Frontal cortex (tissue), 3 donors: ENCODE measurements at regions not wholly inside any gene's neighbourhood (a gene's known extent, or its start where the extent isn't known, plus 50 kb on each side); places are given as distances from the start of the nearest gene placed in this dataset.
A peak's percentile ranks its signal among the peaks of the same experiment; 100 is the strongest.

ENCODE experiments used
- DNase-seq, 2 donors: peaks; one replicate each; pipeline ENCODE4 v3.0.0; 2012; ENCODE audit warnings: low spot score in 2 of 2
- FAIRE-seq: peaks from 2 replicates; lab custom pipeline; 2012; peaks lifted over from hg19 to GRCh38; lab: Jason Lieb, UNC
- donor health status: control.
- donor health status: control.
- donor health status: control.

- DNase-seq = no peak
- FAIRE-seq = no peak
These were observed 295.2 kb downstream of the HLX start for GRCh38 chr1:221174330-221174993.

DNA sequence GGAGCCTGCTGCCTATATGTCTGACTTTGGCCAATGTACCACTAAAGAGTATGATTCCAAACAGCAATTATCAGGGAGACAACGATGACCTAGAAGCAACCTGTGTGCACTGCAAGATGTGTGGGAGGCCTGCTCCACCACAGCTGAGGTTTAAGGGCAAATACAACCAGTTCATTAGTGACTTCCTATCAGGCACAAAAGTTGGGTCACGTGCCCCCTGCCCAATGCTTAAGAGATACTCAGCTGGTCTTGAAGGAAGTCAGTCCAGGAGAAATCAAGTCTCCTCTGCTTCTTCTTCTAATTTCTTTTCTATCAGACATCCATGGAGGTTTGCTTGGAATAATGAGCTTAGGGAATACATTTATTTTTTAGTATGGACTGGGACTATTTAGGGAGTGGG lies 296.0 kb downstream of the HLX start:
- DNase-seq (no peak), FAIRE-seq (no peak)

DNA sequence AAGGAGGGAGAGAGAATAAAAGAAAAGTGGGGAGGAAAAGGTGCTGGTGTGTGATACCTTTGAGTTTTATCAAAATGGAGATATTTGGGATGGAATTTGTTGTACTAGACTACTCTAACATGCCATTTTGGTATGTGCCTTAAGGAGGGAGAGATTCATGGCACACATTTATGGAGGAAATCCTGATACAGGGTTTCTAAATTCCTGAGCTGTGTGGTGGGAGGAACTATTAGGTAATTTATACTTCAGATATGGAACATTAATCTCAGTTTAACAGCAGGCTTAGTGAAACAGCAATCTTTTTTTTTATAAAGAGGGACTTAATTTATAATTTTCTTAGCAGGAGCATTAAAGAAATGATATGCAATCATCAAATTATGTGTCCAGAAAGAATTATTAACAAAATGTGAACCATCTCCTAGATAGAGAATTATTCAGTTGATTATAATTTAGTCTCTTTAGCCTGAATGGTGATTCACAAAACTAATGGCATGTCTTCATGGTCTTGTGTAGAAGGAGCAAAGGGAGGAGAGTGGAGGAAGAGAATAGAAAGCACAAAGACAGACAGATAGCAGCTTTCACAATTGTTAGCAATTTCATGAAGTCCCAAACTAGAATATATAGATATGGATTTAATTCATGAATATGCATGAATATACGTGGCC lies 301.6 kb downstream of the HLX start:
- FAIRE-seq (no peak), DNase-seq (no peak)

GRCh38 chr1:221182791-221183533 lies 303.7 kb downstream of the HLX start:
- DNase-seq (no peak), FAIRE-seq (no peak)

DNA sequence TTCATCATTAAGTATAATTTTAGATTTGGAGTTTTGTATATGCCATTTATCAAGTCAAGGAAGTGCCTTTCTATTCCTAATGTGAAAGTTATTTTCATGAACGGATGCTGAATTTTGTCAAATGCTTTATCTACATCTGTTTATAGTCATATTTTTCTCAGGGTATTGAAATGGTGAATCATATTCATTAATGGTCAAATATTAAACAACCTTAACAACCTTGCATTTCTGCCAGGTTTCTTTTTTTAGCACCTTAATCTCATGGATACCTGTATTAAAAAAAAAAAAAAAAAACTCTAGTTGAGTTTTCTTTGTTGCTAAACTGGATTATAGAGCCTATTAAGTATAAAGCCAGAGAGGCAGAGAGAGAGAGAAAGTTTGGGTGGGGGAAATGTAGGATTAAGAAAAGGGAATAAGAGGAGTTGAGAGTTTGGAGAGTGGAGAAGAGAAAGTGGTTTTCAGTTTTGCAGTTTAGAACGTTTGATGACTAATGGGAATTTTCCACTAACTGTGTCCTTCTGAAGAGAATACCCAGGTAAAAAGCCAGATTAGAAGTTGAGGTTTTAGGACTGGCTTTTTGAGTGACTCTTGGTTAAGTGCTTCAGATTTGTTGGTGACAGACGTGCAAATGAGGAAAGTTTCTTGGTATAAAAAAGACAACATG lies 305.0 kb downstream of the HLX start:
- FAIRE-seq = no peak
- no peak for DNase-seq

DNA sequence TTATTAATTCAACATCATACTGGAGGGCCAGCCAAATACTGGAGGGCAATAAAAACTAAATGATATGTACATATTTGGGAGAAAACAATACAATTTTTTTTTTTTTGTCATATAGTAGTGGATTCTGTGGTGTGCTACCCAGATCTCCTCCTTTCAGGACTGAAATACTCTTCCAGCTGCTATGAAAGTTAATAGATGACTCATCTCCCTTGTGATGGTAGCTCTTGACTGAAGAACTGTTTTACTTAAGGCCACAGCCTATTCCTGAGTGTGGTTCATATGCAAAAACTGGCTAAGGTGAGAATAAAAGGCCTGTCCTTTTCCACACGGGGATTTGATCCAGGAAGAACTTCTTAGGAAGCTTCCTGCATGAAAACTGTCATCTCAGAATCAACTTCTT lies 307.9 kb downstream of the HLX start:
- DNase-seq = no peak
- FAIRE-seq = no peak

GRCh38 chr1:221188458-221188857 lies 309.2 kb downstream of the HLX start:
- DNase-seq = no peak
- FAIRE-seq = no peak

DNA sequence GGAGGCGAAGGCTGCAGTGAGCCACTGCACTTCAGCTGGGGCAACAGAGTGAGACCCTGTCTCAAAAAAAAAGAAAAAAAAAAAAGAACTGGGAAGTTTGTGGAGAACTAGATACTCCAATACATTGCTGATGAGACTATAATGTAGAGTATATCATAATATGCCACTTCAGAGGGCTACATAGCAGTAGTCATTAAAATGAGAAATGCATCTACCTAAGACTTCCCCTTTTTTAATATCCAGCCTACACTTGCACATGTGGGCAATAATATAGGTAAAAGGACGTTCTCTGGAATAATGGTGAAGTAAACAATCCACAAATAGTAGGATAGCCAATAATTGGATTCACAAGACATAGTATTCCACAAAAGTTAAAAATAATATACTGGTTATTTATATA lies 311.0 kb downstream of the HLX start:
- no peak for FAIRE-seq

GRCh38 chr1:221192055-221192454 lies 312.8 kb downstream of the HLX start:
- DNase-seq = no peak
- no peak for FAIRE-seq

More for the DNA sequence above, 311.0 kb downstream of the HLX start:
- DNase-seq = no peak

GRCh38 chr1:221200464-221200863 lies 321.2 kb downstream of the HLX start:
- FAIRE-seq = no peak
- DNase-seq = no peak

- FAIRE-seq (no peak), DNase-seq (no peak)
These were observed 322.5 kb downstream of the HLX start for GRCh38 chr1:221201773-221202172.

- no peak for FAIRE-seq
These were observed 324.2 kb downstream of the HLX start for GRCh38 chr1:221203224-221204054.

GRCh38 chr1:221204055-221204833 lies 325.0 kb downstream of the HLX start:
- no peak for FAIRE-seq
- no peak for DNase-seq

More at GRCh38 chr1:221203224-221204054, 324.2 kb downstream of the HLX start:
- peak; percentile 28 to 45 for DNase-seq

DNA sequence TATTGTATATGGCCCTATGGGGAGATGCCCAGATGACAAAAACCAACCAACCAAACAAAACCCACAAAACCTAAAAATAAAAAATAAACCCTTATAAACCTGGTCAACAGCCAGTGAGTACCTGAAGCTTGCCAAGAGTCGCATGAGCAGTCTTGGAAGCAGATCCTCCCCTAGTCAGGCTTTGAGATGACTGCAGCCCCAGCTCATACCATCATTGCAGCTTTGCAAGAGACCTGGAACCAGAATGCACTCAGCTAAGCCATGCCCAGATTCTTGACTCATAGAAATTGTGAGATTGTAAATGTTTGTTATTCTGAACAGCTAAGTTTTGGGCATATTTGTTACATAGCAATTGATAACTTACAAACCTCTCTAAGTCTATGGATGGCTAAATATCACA lies 326.8 kb downstream of the HLX start:
- DNase-seq = no peak
- no peak for FAIRE-seq

GRCh38 chr1:221212926-221213325 lies 333.7 kb downstream of the HLX start:
- FAIRE-seq (no peak), DNase-seq (no peak)

DNA sequence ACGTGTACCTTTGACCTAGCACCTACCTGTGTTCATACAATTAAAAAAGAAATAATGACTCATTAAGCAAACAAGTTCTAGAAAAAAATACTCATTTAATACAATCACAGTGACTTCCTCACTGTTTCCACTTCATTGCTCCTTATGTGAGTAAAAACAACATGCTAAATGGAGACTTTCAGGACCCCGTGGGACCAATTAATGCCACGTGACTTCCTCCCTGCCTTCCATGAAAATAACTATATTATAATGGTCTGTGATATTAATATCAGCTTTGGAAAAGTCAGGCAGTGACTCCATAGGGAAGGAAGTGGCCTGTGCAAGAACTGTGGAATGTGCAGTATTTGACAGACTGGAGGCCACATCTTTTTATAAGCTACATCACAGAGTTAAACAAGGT lies 337.8 kb downstream of the HLX start:
- FAIRE-seq (no peak), DNase-seq (no peak)

- no peak for DNase-seq
These were observed 344.0 kb downstream of the HLX start for GRCh38 chr1:221223281-221223680.

DNA sequence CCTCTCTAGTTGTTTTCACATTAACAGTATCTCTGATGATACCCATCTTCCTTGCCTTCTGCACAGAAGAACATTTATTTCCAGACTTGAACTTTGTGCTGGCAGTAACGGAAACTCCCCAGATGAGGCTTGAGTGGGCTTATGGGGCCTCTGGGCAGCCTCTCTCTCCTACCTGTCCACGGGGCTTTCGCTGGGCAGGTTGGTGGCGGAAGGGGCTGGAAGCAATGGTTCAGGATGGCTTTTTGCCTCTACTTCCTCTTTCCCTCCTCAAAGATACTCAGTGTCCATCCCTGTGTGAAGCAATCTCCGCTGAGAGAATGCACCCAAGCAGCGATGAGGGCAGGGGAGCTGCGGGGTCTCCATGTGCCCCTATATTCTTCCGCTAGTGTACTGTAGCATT lies 348.2 kb downstream of the HLX start:
- no peak for FAIRE-seq
- no peak for DNase-seq

More at GRCh38 chr1:221223281-221223680, 344.0 kb downstream of the HLX start:
- no peak for FAIRE-seq

DNA sequence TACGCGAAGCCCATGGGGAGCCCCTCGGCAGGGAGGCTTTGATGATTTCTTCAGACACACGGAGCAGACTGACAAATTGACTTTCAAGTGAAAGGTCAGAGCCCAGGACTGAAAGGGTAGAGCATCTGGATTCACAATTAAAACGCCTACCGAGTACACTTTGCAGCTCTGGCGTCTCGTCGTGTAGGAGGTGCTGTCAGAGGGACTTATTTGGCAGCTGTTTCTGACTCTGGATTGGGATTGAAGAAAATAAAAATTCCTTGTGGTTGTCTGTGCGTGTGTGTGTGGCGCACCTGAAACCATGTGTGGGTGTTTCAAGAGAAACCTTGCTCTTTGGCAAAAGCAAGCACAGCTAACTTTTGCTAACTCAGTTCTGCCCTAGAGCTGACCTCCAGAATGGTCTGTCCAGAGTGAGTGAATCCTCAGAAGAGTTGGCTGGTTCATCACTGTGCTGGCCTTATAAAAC lies 348.7 kb downstream of the HLX start:
- DNase-seq (no peak), FAIRE-seq (no peak)
